GM23248 (cell line): ENCODE measurements at regions not wholly inside any gene's neighbourhood (a gene's known extent, or its start where the extent isn't known, plus 50 kb on each side); places are given as distances from the start of the nearest gene placed in this dataset.

Experiments
- EZH2 ChIP-seq: fragments of 200-600 bp; sonication (generic); IDR thresholded peaks from 2 replicates; pipeline ENCODE4 v1.6.1; 2018; ENCODE audit warnings: antibody characterized with exemption, mild to moderate bottlenecking; ENCODE audit not compliant: insufficient read depth, poor library complexity, severe bottlenecking
- EZH2phosphoT487 ChIP-seq: fragments of 200-600 bp; sonication (generic); IDR thresholded peaks from 2 replicates; pipeline ENCODE4 v1.6.1; 2018; ENCODE audit warnings: antibody characterized with exemption, moderate library complexity, mild to moderate bottlenecking, low read depth; ENCODE audit not compliant: insufficient read depth

DNA sequence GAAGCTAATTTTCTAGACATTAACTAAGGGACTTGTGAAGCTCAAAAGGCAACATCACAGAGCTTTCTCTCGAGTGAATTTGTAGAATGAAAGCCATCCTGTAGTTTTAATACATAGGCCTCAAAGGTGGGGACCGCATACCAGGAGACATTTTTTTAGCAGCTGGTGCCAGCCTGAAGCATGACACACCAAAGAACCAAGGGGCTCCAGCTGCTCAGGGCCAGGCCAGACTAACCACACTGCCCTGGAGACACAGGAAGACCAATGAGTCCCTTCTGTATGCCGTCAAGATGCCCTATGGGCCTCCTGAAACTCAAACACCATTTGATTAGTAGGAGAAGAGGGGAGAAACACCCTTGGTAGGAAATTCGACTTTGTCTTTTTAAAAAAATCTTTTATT is 113.9 kb upstream of the CACNA1E start:
- no peak for TF ChIP-seq EZH2
- TF ChIP-seq EZH2phosphoT487: no peak
